HCT116 (cell line): ENCODE measurements at regions not wholly inside any gene's neighbourhood (a gene's known extent, or its start where the extent isn't known, plus 50 kb on each side); places are given as distances from the start of the nearest gene placed in this dataset.

ENCODE experiments used
- ATAC-seq: fragments of 200-7000 bp; cut with Tn5 transposase; 2 replicates; pipeline ENCODE4 v1.9.1; 2020; ENCODE audit warnings: mild to moderate bottlenecking, moderate library complexity
- BruUV-seq: library from RNA; stranded (reverse); fragments of 400-500 nt; replicated peaks from 2 replicates; lab custom pipeline; 2021; lab: Mats Ljungman, UMichigan
- CTCF ChIA-PET: fragments of 300-600 bp; sonication (Branson Sonifier 250); formaldehyde crosslinking; loops from one replicate; lab custom pipeline; 2021; ENCODE audit warnings: antibody characterized with exemption; lab: Charles Lee
- POLR2A ChIA-PET: fragments of 300-600, 350-600 bp; sonication (Branson Sonifier 250); formaldehyde crosslinking; loops from one replicate; lab custom pipeline; 2021; ENCODE audit warnings: antibody characterized with exemption; lab: Charles Lee
- RAD21 ChIA-PET, 2 experiments: fragments of 300-600 bp; sonication (Branson Sonifier 250); formaldehyde crosslinking; loops; one replicate each; lab custom pipeline; 2023; ENCODE audit warnings: low total read pairs in 2 of 2; ENCODE audit not compliant: uncharacterized antibody in 2 of 2, unreplicated experiment in 2 of 2, low non-redundant PET in 1 of 2; lab: Charles Lee
- DNase-seq: peaks from one replicate; pipeline ENCODE4 v3.0.0-alpha.2; 2010; ENCODE audit warnings: low read depth, low spot score
- H2AFZ ChIP-seq: fragments of 200-600 bp; shearing (Covaris generic), sonication (generic); 2 replicates; pipeline ENCODE4 v1.6.1; 2017; ENCODE audit warnings: low read depth, mixed run types, mixed read lengths, antibody characterized with exemption, low read length; ENCODE audit not compliant: poor library complexity, severe bottlenecking
- H3K27ac ChIP-seq: 2 replicates; pipeline ENCODE4 v1.5.1; 2012; ENCODE audit warnings: low read depth, low read length
- H3K27me3 ChIP-seq: fragments of 200-600 bp; sonication (generic); 2 replicates; pipeline ENCODE4 v1.6.1; 2016; ENCODE audit warnings: mixed run types, low read length, mixed read lengths; ENCODE audit not compliant: insufficient read depth
- H3K36me3 ChIP-seq, 2 experiments: fragments of 200-500 bp in 1 of 2; fragments of 200-600 bp in 1 of 2; sonication (Bioruptor generic) in 1 of 2; sonication (generic) in 1 of 2; 2 replicates each; pipeline versions ENCODE4 v1.5.1 to v1.6.1; 2014 to 2016; ENCODE audit warnings: low read length in 2 of 2, inconsistent platforms in 1 of 2, mixed read lengths in 1 of 2, mixed run types in 1 of 2; ENCODE audit not compliant: insufficient read depth in 2 of 2, control insufficient read depth in 1 of 2
- H3K4me1 ChIP-seq, 2 experiments: fragments of 200-600 bp in 1 of 2; sonication (generic) in 1 of 2; 2 replicates each; pipeline versions ENCODE4 v1.5.1 to v1.6.1; 2012 to 2017; ENCODE audit warnings: low read length in 2 of 2, inconsistent platforms in 1 of 2, mild to moderate bottlenecking in 1 of 2, mixed read lengths in 1 of 2, mixed run types in 1 of 2, moderate library complexity in 1 of 2; ENCODE audit not compliant: insufficient read depth in 2 of 2, control insufficient read depth in 1 of 2
- H3K4me2 ChIP-seq: fragments of 200-600 bp; sonication (generic); 2 replicates; pipeline ENCODE4 v1.6.1; 2017; ENCODE audit warnings: mixed run types, low read length, mixed read lengths
- H3K4me3 ChIP-seq, 2 experiments: fragments of 200-600 bp in 1 of 2; sonication (generic) in 1 of 2; replicated peaks in 1 of 2; 2 replicates each; pipeline ENCODE4 v1.5.1; 2011 to 2016; ENCODE audit warnings: low read length in 2 of 2, control low read depth in 1 of 2, low read depth in 1 of 2, mild to moderate bottlenecking in 1 of 2, mixed read lengths in 1 of 2, mixed run types in 1 of 2
- H3K79me2 ChIP-seq: fragments of 200-600 bp; sonication (generic); 2 replicates; pipeline ENCODE4 v1.6.1; 2017; ENCODE audit warnings: mild to moderate bottlenecking, mixed run types, low read length, moderate library complexity, mixed read lengths; ENCODE audit not compliant: insufficient read depth
- H3K9ac ChIP-seq: fragments of 200-600 bp; sonication (generic); 2 replicates; pipeline ENCODE4 v1.6.1; 2016; ENCODE audit warnings: low read length, mixed read lengths
- H3K9me2 ChIP-seq: fragments of 200-600 bp; sonication (generic), shearing (Covaris generic); 2 replicates; pipeline ENCODE4 v1.6.1; 2017; ENCODE audit warnings: mixed run types, mild to moderate bottlenecking, moderate library complexity; ENCODE audit not compliant: insufficient read depth
- H3K9me3 ChIP-seq, 2 experiments: fragments of 200-500 bp in 1 of 2; fragments of 200-600 bp in 1 of 2; sonication (Bioruptor generic) in 1 of 2; sonication (generic) in 1 of 2; 2 replicates each; pipeline ENCODE4 v1.6.1; 2014 to 2017; ENCODE audit warnings: low read length in 2 of 2, mixed read lengths in 2 of 2, inconsistent platforms in 1 of 2, low read depth in 1 of 2, mild to moderate bottlenecking in 1 of 2, mixed run types in 1 of 2, moderate library complexity in 1 of 2; ENCODE audit not compliant: control insufficient read depth in 1 of 2, insufficient read depth in 1 of 2
- H4K20me1 ChIP-seq: fragments of 200-600 bp; sonication (generic), shearing (Covaris generic); 2 replicates; pipeline ENCODE4 v1.6.1; 2017; ENCODE audit warnings: mixed run types, mild to moderate bottlenecking, moderate library complexity; ENCODE audit not compliant: insufficient read depth
- CEBPB ChIP-seq: IDR thresholded peaks from 2 replicates; pipeline ENCODE4 v1.6.1; 2012; ENCODE audit warnings: low read depth
- CTCF ChIP-seq, 3 experiments: fragments of 200-600 bp in 1 of 3; sonication (generic) in 1 of 3; IDR thresholded peaks in 2 of 3; conservative IDR thresholded peaks in 1 of 3; 2 replicates each; pipeline ENCODE4 v1.5.1; 2012 to 2017; ENCODE audit warnings: low read depth in 2 of 3, low read length in 2 of 3, antibody characterized with exemption in 1 of 3, borderline replicate concordance in 1 of 3, control low read depth in 1 of 3, mild to moderate bottlenecking in 1 of 3, mixed read lengths in 1 of 3, mixed run types in 1 of 3, moderate library complexity in 1 of 3; ENCODE audit not compliant: insufficient read depth in 1 of 3
- EGR1 ChIP-seq: IDR thresholded peaks from 2 replicates; pipeline ENCODE4 v1.6.1; 2012; ENCODE audit warnings: low read depth
- ELF1 ChIP-seq: IDR thresholded peaks from 2 replicates; pipeline ENCODE4 v1.6.1; 2012; ENCODE audit warnings: low read depth, borderline replicate concordance
- EZH2 ChIP-seq: fragments of 200-600 bp; sonication (generic); IDR thresholded peaks from 2 replicates; pipeline ENCODE4 v1.6.1; 2017; ENCODE audit warnings: antibody characterized with exemption, mixed run types
- EZH2phosphoT487 ChIP-seq: fragments of 200-600 bp; IDR thresholded peaks from 2 replicates; pipeline ENCODE4 v1.6.1; 2018; ENCODE audit warnings: antibody characterized with exemption, borderline replicate concordance
- FOSL1 ChIP-seq: IDR thresholded peaks from 2 replicates; pipeline ENCODE4 v1.6.1; 2012; ENCODE audit warnings: low read depth
- JUND ChIP-seq: IDR thresholded peaks from 2 replicates; pipeline ENCODE4 v1.6.1; 2012
- MAX ChIP-seq: IDR thresholded peaks from 2 replicates; pipeline ENCODE4 v1.6.1; 2012
- POLR2A ChIP-seq: IDR thresholded peaks from 2 replicates; pipeline ENCODE4 v1.7.0; 2011; ENCODE audit warnings: borderline replicate concordance; ENCODE audit not compliant: insufficient read depth, insufficient read length; ENCODE audit errors: extremely low read depth
- POLR2AphosphoS5 ChIP-seq: IDR thresholded peaks from 2 replicates; pipeline ENCODE4 v1.6.1; 2011; ENCODE audit warnings: mild to moderate bottlenecking, low read depth, low read length, moderate library complexity
- RAD21 ChIP-seq: IDR thresholded peaks from 2 replicates; pipeline ENCODE4 v1.6.1; 2012; ENCODE audit warnings: low read depth, mild to moderate bottlenecking
- SP1 ChIP-seq: IDR thresholded peaks from 2 replicates; pipeline ENCODE4 v1.6.1; 2012; ENCODE audit warnings: low read depth
- TCF7L2 ChIP-seq: IDR thresholded peaks from 2 replicates; pipeline ENCODE4 v1.7.0; 2011; ENCODE audit warnings: borderline replicate concordance, inconsistent platforms; ENCODE audit not compliant: insufficient read depth, insufficient read length; ENCODE audit errors: extremely low read depth
- YY1 ChIP-seq: IDR thresholded peaks from 2 replicates; pipeline ENCODE4 v1.6.1; 2011; ENCODE audit warnings: low read length, low read depth, moderate library complexity, mild to moderate bottlenecking; ENCODE audit not compliant: insufficient replicate concordance; ENCODE audit errors: extremely low read depth
- ZFX ChIP-seq: fragments of 450-650 bp; IDR thresholded peaks from 2 replicates; pipeline ENCODE4 v1.6.1; 2017
- ZNF274 ChIP-seq: fragments of 200-500 bp; sonication (Bioruptor generic); IDR thresholded peaks from 2 replicates; pipeline ENCODE4 v1.6.1; 2014; ENCODE audit warnings: mild to moderate bottlenecking, low read depth, low read length, inconsistent platforms
- intact Hi-C: fragments of 100-400 bp; cut with micrococcal nuclease; formaldehyde crosslinking; loops from 2 replicates; pipeline ENCODE4 v1.10.0; 2022
- TF ChIP-seq, protein P1 (sequence below): IDR thresholded peaks from 2 replicates; pipeline ENCODE4 v1.6.1; 2012

- H3K27me3 ChIP-seq, result no peaks in the 10 kb centered on the region
- intact Hi-C loops, result no loop called here
- H3K9me3 ChIP-seq, result no peaks in the 10 kb centered on the region
- CTCF ChIA-PET, result no interaction called here
- H2AFZ ChIP-seq, result no peak overlapping the region
- no peaks in the 10 kb centered on the region for H3K4me1 ChIP-seq
- H4K20me1 ChIP-seq, result no peaks in the 10 kb centered on the region
- H3K36me3 ChIP-seq, result no peaks in the 10 kb centered on the region
- POLR2A ChIA-PET, result no interaction called here
- no TSS peak for BruUV-seq
- no peak overlapping the region for H3K4me2 ChIP-seq
- ATAC-seq (no peak), DNase-seq (no peak)
- TF ChIP-seq FOSL1 (no peak), SP1 (no peak), JUND (no peak), YY1 (no peak), CTCF (IDR thresholded peaks at IDR 0.05 in 2 of 3, conservative IDR thresholded peaks at IDR 0.05 in 1 of 3; ENCODE audit: borderline replicate concordance in 1 of 3, insufficient read depth in 1 of 3, low read depth in 2 of 3, low read length in 2 of 3) (no peak), MAX (no peak), ZFX (no peak), EGR1 (no peak), EZH2 (no peak)
- H3K79me2 ChIP-seq, result no peaks in the 10 kb centered on the region
- H3K4me3 ChIP-seq, result no peak overlapping the region
- H3K9ac ChIP-seq, result no peak overlapping the region
- no peaks in the 10 kb centered on the region for H3K9me2 ChIP-seq
- RAD21 ChIA-PET, result no interaction called here
- H3K27ac ChIP-seq, result no peak overlapping the region
Measured at GRCh38 chr2:157164370-157164769, 93.1 kb upstream of the GALNT5 start.

DNA sequence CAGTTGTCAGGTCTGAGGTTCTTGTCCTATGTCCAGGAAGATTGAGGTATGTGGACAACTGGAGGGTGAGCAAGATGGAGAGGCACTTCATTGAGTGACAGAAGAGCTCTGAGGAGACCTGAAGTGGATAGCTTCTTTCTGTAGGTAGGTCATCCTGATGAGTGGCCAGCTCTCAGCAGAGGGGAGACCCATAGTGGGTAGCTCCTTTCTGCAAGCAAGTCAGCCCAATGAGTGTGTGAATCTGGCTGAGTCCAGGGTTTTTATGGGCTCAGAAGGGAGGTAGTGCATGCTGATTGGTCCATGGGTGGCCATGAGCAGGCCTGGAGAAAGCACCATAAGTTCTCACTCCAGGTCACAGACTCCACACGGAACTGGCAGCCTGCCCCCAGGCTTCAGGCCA is 92.6 kb upstream of the GALNT5 start:
- Histone ChIP-seq H3K4me3 (no peak overlapping the region), H3K27ac (no peak overlapping the region), H3K9me3 (no peaks in the 10 kb centered on the region), H3K79me2 (no peaks in the 10 kb centered on the region), H3K27me3 (no peaks in the 10 kb centered on the region), H3K9me2 (no peaks in the 10 kb centered on the region), H3K4me1 (no peaks in the 10 kb centered on the region), H3K36me3 (no peaks in the 10 kb centered on the region), H2AFZ (no peak overlapping the region), H4K20me1 (no peaks in the 10 kb centered on the region), H3K4me2 (no peak overlapping the region), H3K9ac (no peak overlapping the region)
- intact Hi-C loops, result no loop called here
- POLR2A ChIA-PET, result no interaction called here
- DNase-seq (no peak), ATAC-seq (no peak)
- RAD21 ChIA-PET, result no interaction called here
- CTCF ChIA-PET, result no interaction called here
- no TSS peak for BruUV-seq
- TF ChIP-seq ELF1 (no peak), JUND (no peak), MAX (no peak), POLR2A (no peak), ZNF274 (no peak), YY1 (no peak), ZFX (no peak), CEBPB (no peak), TCF7L2 (no peak), POLR2AphosphoS5 (no peak), EZH2phosphoT487 (no peak), RAD21 (no peak)
- TF ChIP-seq, protein P1, sequence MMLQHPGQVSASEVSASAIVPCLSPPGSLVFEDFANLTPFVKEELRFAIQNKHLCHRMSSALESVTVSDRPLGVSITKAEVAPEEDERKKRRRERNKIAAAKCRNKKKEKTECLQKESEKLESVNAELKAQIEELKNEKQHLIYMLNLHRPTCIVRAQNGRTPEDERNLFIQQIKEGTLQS, result no peak
